ENCODE measurements at regions not wholly inside any gene's neighbourhood (a gene's known extent, or its start where the extent isn't known, plus 50 kb on each side); places are given as distances from the start of the nearest gene placed in this dataset.
"Not testable (repeated sequence)": the region's sequence is repeated elsewhere in the genome, so short reads cannot be mapped to it uniquely, and the experiment has no call there.

DNA sequence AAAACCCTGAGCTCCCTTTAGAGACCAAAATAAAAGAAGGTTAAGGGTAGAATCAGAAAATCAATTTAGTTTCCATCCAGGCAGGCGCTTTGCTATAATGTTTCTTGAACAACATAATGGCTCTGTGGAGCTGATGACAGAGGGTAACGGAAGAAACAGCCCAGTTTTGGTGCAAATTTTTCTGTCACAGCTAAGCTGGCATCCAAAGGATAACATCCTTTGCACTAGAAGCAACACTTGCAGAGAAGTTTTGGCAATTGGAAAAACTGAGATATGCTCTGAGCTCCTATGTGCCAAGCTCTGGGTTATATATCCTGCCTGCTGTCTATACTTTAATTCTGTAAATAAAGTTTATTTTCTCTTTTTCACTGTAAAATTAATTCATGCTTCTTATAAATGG lies 495.3 kb upstream of the API5 start:
- Histone ChIP-seq H3K9me3 (ENCODE audit: control insufficient read depth, insufficient read depth, low read depth, low read length) (no peaks in the 10 kb centered on the region), H3K27me3 (ENCODE audit: control insufficient read depth, insufficient read depth, low read length) (no peaks in the 10 kb centered on the region), H3K36me3 (ENCODE audit: control insufficient read depth, insufficient read depth, low read length) (no peaks in the 10 kb centered on the region), H3K4me1 (ENCODE audit: control insufficient read depth, insufficient read depth, low read length) (no peaks in the 10 kb centered on the region), H3K4me3 (ENCODE audit: low read depth in 2 of 2, low read length in 2 of 2) (no peak overlapping the region), H3K27ac (ENCODE audit: low read length) (no peak overlapping the region)
- intact Hi-C loops (cut with micrococcal nuclease; ENCODE audit: unreplicated experiment): no loop called here
- no TSS peak for BruUV-seq (replicated peaks)
- DNase-seq (ENCODE audit: low read depth, low spot score) (no peak), ATAC-seq (no peak)
- in situ Hi-C loops (cut with HindIII; ENCODE audit: low pct_unique_long_range_greater_than_20kb, low sequenced_read_pairs): no loop called here
- POLR2A ChIA-PET: no interaction called here
- no peak for TF ChIP-seq TCF7L2 (IDR thresholded peaks at IDR 0.05; ENCODE audit: low read depth, low read length)
- no peak for TF ChIP-seq POLR2AphosphoS5 (IDR thresholded peaks at IDR 0.05; ENCODE audit: low read depth, low read length)
- TF ChIP-seq, protein P1, sequence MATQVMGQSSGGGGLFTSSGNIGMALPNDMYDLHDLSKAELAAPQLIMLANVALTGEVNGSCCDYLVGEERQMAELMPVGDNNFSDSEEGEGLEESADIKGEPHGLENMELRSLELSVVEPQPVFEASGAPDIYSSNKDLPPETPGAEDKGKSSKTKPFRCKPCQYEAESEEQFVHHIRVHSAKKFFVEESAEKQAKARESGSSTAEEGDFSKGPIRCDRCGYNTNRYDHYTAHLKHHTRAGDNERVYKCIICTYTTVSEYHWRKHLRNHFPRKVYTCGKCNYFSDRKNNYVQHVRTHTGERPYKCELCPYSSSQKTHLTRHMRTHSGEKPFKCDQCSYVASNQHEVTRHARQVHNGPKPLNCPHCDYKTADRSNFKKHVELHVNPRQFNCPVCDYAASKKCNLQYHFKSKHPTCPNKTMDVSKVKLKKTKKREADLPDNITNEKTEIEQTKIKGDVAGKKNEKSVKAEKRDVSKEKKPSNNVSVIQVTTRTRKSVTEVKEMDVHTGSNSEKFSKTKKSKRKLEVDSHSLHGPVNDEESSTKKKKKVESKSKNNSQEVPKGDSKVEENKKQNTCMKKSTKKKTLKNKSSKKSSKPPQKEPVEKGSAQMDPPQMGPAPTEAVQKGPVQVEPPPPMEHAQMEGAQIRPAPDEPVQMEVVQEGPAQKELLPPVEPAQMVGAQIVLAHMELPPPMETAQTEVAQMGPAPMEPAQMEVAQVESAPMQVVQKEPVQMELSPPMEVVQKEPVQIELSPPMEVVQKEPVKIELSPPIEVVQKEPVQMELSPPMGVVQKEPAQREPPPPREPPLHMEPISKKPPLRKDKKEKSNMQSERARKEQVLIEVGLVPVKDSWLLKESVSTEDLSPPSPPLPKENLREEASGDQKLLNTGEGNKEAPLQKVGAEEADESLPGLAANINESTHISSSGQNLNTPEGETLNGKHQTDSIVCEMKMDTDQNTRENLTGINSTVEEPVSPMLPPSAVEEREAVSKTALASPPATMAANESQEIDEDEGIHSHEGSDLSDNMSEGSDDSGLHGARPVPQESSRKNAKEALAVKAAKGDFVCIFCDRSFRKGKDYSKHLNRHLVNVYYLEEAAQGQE (IDR thresholded peaks at IDR 0.05; ENCODE audit: insufficient read depth in 1 of 2, low read depth in 2 of 2, low read length in 1 of 2): no peak
- TF ChIP-seq SIN3A (IDR thresholded peaks at IDR 0.05; ENCODE audit: borderline replicate concordance, insufficient read depth, low read depth, low read length): no peak
- TF ChIP-seq, protein P2, sequence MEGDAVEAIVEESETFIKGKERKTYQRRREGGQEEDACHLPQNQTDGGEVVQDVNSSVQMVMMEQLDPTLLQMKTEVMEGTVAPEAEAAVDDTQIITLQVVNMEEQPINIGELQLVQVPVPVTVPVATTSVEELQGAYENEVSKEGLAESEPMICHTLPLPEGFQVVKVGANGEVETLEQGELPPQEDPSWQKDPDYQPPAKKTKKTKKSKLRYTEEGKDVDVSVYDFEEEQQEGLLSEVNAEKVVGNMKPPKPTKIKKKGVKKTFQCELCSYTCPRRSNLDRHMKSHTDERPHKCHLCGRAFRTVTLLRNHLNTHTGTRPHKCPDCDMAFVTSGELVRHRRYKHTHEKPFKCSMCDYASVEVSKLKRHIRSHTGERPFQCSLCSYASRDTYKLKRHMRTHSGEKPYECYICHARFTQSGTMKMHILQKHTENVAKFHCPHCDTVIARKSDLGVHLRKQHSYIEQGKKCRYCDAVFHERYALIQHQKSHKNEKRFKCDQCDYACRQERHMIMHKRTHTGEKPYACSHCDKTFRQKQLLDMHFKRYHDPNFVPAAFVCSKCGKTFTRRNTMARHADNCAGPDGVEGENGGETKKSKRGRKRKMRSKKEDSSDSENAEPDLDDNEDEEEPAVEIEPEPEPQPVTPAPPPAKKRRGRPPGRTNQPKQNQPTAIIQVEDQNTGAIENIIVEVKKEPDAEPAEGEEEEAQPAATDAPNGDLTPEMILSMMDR (IDR thresholded peaks at IDR 0.05): no peak
- CTCF ChIA-PET: no interaction called here

DNA sequence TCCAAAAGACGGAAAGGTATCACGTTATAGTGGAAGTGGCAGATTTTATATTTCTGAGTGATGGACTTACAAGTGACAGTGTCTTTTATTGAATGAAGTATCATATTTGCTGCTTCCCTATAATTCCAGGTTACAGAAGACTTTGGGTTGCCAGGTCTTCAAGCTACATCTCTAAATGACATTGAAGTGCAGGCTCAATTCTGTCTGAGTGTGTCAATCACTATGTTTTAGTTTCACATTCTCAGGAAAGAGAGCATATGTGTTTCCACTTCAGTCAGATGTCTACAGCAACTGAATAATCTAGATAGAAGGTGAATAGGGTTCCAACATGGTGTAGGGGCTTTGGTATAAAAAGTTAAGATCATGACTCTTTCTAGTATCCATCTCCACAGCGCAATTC lies 492.7 kb upstream of the API5 start:
- CTCF ChIA-PET: no interaction called here
- Histone ChIP-seq H3K27ac (ENCODE audit: low read length) (no peak overlapping the region), H3K36me3 (ENCODE audit: control insufficient read depth, insufficient read depth, low read length) (no peaks in the 10 kb centered on the region), H3K4me1 (ENCODE audit: control insufficient read depth, insufficient read depth, low read length) (no peaks in the 10 kb centered on the region), H3K4me3 (ENCODE audit: low read depth in 2 of 2, low read length in 2 of 2) (no peak overlapping the region), H3K27me3 (ENCODE audit: control insufficient read depth, insufficient read depth, low read length) (no peaks in the 10 kb centered on the region), H3K9me3 (ENCODE audit: control insufficient read depth, insufficient read depth, low read depth, low read length) (no peaks in the 10 kb centered on the region)
- POLR2A ChIA-PET: no interaction called here
- intact Hi-C loops (cut with micrococcal nuclease; ENCODE audit: unreplicated experiment): no loop called here
- TF ChIP-seq TCF7L2 (IDR thresholded peaks at IDR 0.05; ENCODE audit: low read depth, low read length): no peak
- no peak for TF ChIP-seq SIN3A (IDR thresholded peaks at IDR 0.05; ENCODE audit: borderline replicate concordance, insufficient read depth, low read depth, low read length)
- TF ChIP-seq, protein P1 (IDR thresholded peaks at IDR 0.05; ENCODE audit: insufficient read depth in 1 of 2, low read depth in 2 of 2, low read length in 1 of 2): no peak
- TF ChIP-seq, protein P2 (IDR thresholded peaks at IDR 0.05): no peak
- TF ChIP-seq POLR2AphosphoS5 (IDR thresholded peaks at IDR 0.05; ENCODE audit: low read depth, low read length): no peak
- in situ Hi-C loops (cut with HindIII; ENCODE audit: low pct_unique_long_range_greater_than_20kb, low sequenced_read_pairs): no loop called here
- BruUV-seq (replicated peaks): no TSS peak
- DNase-seq (ENCODE audit: low read depth, low spot score) (no peak), ATAC-seq (no peak)

DNA sequence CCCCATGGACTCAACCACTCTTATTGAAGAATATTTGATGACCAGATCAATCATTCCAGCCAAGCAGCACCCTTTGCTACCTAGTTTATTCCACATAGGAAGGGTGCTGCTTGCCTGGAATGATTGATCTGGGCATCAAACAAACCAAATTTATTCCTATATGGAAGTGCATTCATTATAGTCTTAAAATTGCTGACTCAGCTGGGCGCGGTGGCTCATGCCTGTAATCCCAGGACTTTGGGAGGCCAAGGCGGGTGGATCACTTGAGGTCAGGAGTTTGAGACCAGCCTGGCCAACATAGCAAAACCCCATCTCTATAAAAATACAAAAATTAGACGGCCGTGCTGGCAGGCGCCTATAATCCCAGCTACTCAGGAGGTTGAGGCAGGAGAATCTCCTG lies 489.6 kb upstream of the API5 start:
- not testable (repeated sequence) for H3K27ac ChIP-seq (ENCODE audit: low read length); BruUV-seq (replicated peaks)

More for the DNA sequence above, 489.6 kb upstream of the API5 start:
- CTCF ChIA-PET: interaction anchor here (0.9 kb wide), 1 partner anchor 60 kb away, joined by 7 read pairs; no protein-coding TSS in a partner anchor
- H3K27me3 ChIP-seq (ENCODE audit: control insufficient read depth, insufficient read depth, low read length); intact Hi-C loops (cut with micrococcal nuclease; ENCODE audit: unreplicated experiment); H3K4me3 ChIP-seq (ENCODE audit: low read depth in 2 of 2, low read length in 2 of 2); in situ Hi-C loops (cut with HindIII; ENCODE audit: low pct_unique_long_range_greater_than_20kb, low sequenced_read_pairs); POLR2A ChIA-PET; H3K4me1 ChIP-seq (ENCODE audit: control insufficient read depth, insufficient read depth, low read length); DNase-seq (ENCODE audit: low read depth, low spot score); H3K9me3 ChIP-seq (ENCODE audit: control insufficient read depth, insufficient read depth, low read depth, low read length); ATAC-seq; H3K36me3 ChIP-seq (ENCODE audit: control insufficient read depth, insufficient read depth, low read length): not testable (repeated sequence)

Data from Panc1 (cell line).